DMS79 treated with DMSO at 0.1 percent for 48 hours (cell line): ENCODE measurements at regions not wholly inside any gene's neighbourhood (a gene's known extent, or its start where the extent isn't known, plus 50 kb on each side); places are given as distances from the start of the nearest gene placed in this dataset.

ENCODE experiments used
- DNase-seq: peaks from one replicate; lab custom pipeline; 2025; lab: John Stamatoyannopoulos, UW

DNA sequence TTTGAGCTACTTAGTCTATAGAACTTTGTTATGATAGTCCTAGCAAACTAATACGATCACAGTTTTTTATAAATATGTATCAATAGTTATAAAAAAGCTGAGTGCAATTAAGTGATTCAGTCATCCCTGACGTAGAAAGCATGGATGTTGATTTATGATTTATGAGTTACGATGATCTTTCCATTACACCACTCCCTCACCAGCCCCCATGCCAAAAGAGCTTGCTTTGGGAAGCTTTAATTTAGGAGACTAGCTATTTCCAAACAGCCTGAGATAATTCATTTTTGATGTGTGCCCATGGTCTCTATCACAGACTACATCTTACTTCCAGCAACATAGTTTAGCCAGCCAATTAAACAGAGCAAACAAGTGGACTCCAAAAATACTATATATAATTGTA lies 256.8 kb downstream of the GABRG2 start:
- no peak for DNase-seq

DNA sequence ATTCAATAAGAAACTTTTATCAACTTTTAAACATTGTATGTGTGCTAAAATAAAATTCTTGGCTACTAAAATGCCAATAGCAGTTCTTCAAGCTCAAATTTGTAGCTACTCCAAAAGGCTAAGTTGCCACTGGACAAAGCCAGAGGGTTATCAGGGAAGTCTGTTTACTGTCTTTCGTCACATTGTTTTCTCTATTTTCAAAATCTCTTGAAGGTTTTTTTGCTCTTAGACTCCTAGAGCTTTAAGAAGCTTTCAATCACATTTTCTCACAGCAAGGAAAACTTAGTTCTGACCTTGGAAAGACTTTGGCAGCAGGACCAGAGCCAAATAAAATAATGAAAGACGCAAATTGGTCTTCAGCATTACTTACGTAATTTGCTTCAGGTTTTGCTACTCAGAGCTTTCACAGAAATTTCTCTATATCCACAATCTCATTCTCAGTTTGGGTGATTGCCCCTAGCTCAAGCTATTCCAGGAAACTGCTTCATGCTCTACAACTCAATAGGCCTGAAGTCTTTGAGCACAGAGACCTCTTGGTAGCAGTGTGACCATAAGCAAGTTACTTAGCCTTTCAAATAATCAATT lies 257.7 kb downstream of the GABRG2 start:
- no peak for DNase-seq

DNA sequence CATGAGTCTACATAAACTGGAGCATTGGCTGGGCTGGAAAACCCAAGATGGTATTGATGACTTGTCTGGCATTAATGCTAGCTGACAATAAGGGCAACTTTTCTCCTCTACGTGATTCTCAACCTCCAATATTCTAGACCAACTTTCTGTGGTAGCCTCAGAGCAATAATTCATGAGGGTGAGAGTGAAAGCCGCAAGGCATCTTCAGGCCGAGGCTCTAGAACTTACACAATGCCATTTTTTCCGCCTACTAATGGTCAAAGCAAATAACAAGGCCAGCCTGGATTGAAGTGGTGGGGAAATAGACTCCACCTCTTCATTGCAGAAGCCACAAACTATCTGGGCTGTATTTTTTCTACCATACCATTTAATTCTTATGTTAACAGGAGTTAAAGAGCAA lies 267.4 kb downstream of the GABRG2 start:
- DNase-seq: no peak

DNA sequence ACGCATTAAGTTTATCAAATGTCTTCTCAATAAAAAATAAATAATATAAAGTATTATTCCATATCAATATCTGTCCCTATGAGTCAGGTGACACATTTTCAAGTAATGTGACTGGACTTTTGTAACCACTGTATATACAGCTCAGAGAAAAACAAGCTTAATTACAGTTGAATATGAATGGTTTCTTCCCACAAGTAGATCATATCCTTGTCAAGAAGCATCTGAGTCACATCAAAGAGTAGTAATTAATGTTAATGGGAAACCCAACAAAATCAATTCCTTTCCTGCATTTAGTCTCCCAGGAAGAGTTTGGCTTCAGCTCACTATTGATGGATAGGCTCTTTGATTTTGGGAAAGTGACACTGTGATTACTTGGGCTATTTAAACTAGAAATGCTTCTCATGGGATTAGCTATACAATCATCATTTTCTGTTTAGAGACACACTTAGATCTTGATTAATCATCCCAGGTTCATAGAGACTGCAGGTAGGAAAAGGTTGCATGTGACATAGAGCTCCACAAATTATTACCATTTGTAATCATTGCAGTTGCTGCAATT lies 292.9 kb downstream of the GABRG2 start:
- DNase-seq: no peak

DNA sequence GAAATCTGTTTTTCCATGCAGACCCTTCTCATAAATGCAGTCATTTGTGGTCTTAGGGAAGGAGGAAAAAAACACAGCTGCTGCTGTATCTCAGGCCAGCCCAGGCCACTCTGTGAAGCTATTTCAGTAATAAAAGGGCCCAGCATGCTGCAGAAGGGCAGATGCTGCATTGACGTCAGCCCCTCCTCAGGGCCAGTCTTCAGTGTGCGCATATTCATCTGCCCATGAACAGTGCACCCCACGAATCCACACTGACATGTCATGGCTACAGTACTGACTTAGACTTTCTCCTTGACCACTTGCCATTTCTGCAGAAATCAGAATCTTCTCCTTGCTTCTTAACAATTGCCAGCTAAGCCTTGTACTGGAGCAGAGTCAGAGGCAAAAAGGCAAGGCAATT lies 304.7 kb downstream of the GABRG2 start:
- no peak for DNase-seq

DNA sequence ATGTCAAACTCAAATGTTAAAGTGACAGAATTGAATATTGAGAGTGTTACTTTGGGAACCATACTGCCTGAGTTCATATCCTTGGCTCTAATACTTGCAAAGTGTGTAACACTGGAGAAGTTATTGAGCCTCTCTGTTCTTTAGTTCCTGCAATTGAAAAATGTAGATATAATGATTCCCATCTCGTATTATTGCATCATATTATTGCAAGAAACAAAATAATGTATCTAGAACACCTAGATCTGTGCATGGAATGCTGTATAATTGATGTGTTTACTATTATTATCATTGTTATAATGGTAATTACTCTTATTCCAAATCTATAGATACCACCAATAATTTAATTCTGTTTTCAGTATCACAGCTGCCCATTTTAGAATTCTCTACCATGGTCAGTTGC lies 310.3 kb downstream of the GABRG2 start:
- no peak for DNase-seq

DNA sequence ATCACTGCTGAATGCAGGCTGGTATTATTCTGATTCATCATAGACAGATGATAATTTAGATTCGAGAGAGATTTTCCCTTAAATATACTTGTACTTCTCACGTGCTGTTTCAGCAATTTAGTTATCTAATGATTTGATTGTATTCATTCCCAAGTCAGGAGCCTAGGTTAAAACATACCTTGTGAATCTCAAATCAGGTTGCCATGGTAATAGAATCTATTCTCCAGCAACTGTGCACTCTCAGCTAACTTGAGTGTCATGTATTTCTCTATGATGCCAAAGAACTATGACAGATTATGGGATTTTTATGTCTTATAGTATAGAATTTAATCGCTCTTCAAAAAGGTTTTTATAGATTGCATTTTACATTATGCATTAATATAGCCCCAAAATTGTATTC lies 315.3 kb downstream of the GABRG2 start:
- DNase-seq: no peak

DNA sequence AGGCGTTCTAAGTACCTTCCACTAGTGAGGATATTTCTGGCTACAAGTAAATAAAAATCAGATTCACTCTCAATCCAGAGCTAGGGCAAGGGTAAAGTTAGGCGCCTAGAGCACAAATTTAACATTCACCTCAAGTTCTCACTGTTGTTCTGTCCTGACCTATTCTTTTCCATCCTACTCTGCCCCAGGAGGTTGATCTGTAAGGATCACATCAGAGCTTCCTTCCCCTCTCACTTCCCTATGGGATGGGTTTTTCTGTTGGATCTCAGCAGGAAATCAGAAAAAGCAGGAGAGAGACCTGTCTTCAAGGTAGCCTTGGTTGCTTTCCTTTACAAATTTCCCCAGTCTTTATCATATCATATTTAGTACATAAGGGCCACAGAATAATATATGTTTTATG lies 316.7 kb downstream of the GABRG2 start:
- DNase-seq: no peak

DNA sequence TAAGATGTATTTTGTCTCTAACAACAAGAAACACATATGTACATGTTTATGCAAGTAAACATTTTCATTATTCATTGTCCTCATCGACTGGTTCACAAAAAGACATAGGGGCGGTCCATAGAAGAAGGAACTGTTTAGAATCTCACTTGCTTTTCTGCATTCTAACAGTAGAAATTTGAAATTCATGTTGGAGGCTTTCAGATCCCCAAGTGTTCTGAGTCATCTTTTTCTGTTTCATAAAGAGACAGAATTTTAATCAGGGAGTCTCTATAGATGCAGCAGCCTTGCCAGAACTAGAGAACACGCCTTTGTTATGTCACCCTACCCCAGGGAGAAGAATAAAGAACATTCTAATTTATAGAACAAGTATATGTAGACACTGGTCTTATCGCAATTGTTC lies 324.3 kb downstream of the GABRG2 start:
- no peak for DNase-seq

DNA sequence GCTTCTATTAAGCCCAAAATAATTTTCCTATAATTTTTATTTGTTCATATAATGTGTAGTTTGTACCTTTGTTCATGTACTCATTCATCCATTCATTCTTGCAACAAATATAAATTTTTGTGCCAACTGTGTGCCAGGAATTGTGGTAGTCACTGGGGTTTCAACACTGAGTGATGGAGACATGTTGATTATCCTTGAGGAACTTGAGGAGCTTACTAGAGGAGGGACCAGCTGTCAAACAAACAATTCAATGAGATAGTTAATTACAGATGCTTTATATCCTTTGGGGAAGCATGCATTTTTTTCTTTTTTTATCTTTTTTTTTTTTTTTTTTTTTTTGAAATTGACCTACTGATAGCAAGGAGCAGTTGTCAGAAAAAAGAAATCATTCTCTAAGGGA lies 324.8 kb downstream of the GABRG2 start:
- no peak for DNase-seq

DNA sequence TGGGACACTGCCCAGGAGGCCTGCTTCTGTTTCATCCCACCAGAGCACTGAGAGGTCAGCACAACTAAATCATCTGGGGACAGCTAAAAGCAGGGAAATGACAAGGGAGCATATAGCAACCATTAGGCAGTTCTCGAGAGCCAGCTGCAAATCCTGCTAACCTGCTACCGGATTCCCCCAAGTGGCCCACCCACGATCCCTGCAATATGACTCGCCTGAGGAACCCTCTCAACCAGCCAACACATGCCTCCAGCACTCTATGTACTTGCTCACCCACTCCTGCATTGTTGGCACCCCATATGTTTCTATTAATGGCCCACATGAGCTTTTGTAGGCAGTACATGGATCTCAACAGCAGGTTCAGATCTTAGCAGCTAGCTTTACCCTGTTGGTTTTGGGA lies 326.0 kb downstream of the GABRG2 start:
- DNase-seq: no peak

DNA sequence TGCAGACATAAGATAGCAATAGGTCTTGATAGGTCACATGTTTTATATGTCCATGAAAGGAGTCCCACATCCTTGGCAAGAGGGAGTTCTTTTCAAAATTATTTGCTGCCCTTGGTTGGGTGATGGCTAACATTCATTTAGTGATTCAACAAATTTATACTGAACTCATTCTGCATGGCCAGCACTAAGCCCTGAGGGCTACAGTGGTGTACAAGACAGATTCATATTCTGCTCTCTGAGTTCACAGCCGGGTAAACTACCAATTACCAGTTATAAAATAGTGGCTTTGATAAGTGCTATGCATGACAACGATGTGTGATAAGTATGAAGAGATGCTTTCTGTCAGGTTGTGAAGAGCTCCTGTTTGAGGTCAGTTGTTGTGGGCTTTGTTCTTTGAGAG lies 340.0 kb downstream of the GABRG2 start:
- DNase-seq: no peak

DNA sequence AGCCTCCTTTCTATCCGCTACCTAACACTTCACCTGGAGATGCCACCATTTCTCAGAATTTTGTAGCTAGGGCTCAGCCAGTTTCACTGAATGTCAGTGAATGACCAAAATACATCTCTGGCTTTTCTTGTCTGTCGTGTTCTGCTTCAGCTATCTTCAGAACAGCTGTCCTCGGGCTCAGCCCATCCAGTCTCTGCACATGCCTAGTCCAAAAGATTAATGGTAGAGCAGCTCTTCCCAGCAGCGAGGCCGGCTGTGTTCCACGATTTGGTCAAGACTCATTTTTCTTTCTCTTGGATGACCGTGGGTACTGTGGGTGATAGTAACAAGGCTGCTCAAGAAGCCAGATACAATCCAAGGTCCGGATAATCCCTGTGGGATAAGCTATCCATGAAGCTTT lies 342.8 kb downstream of the GABRG2 start:
- no peak for DNase-seq

DNA sequence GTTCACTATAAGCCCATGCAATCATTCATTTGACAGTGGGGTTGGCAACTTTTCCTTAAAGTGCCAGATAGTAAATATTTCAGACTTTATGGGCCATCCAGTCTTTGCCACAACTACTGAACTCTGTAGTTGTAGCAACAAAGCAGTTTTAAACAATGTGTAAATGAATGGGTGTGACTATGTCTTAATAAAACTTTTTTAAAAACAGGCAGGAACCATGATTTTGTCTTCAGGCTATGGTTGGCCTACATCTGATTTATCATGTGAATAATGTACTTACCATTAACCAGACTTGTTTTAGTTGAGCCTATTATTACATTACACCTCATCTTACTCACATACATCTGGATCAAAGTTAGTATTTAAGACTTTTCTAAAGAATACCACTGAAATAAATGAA lies 361.6 kb downstream of the GABRG2 start:
- DNase-seq: no peak

DNA sequence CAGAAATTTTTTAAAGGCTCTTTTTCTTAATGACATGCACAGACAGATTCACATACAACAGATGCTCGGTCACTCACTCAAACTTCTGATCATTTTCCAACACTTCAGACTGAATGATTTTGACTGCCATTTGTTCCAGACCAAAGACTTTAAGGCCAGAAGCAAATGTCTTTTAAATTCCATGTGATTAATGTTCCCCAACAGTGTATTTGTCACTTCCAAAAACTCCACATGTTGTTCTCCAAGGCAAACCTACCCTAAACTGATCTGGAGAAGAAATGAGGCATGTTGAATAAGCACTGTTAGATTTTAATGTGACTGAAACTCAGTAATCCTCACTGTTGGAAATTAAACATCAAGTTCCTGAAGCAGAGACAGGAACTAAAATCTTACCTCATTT lies 366.7 kb downstream of the GABRG2 start:
- DNase-seq: no peak

DNA sequence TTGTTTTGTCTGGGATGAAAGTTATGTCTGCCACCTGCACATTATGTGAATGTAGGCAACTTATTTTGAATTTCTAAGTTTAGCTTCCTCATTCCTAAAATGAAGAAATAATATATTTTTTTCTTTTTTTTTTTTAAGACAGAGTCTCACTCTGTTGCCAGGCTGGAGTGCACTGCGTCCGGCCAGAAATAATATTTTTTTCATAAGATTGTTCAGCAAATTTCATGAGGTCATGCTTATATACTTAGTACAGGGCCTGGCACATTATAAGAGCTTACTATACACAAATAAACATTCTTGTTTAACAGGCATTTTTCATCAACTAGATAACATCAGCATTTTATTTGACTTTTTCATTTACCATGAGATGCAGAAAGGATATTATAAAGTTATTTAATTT lies 368.5 kb downstream of the GABRG2 start:
- no peak for DNase-seq

DNA sequence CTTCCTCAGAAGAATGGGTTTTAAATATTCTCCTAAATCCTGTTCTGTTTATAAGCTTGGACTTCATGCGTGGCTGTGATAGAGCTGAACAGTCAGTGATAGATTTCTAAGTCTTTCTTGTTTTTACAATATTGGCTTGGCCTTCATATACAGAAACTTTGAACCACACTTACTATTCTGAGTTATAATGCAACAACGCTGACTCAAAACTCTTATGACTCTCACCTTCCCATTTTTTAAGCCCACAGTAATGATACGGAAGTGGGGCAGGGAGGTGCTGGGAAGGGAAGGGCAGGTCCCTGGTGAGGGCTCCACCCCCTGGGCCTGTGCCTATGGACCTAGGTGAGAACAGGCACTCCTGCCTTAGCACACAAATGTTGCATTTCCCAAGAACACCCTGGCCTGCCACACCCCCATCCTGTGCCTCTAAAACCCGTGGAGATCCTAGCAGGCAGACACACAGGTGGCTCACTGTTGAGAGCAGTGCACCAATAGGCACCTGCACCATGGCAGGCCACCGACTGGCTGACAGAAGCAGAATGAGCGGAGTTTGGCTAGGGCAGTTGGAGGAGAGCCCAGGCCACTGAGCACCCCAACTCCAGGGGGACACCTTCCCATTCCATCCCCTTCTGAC lies 376.7 kb downstream of the GABRG2 start:
- no peak for DNase-seq

DNA sequence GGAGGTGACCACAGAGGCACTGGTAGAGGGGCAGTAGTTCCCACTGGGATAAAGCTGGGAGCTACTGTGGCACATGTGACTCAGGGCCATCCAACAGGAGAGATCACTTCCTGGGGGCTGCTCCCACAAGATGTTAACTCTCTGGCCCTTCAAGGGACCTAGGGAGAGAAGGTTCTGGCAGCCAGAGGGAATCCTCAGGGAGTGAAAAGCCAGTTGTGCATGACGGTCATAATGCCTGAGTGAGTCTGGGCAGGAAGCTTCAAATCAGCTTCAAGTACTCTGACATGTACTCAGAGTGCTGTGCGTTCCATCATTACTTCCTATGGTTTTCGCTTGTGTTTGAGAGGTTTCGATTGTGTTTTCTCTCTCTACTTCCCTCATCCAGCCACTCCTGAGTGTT lies 388.5 kb downstream of the GABRG2 start:
- no peak for DNase-seq

DNA sequence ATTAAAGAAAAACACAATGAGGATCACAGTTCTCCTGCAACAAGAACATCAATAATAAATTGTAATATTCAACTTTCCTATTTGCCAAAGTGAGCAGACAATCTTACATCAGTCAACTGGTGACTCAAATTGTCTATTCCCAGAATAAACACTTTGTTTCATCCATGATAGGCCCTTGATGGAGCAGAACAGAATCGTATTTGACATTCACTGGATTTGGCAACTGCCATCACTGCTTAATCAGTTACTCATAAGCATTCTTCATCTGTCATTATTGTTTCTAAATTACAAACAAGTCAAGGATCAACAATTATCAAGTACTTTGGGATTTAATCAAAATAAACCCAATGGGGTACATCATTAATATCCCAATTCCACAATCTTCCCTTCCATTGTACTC lies 398.4 kb downstream of the GABRG2 start:
- no peak for DNase-seq

DNA sequence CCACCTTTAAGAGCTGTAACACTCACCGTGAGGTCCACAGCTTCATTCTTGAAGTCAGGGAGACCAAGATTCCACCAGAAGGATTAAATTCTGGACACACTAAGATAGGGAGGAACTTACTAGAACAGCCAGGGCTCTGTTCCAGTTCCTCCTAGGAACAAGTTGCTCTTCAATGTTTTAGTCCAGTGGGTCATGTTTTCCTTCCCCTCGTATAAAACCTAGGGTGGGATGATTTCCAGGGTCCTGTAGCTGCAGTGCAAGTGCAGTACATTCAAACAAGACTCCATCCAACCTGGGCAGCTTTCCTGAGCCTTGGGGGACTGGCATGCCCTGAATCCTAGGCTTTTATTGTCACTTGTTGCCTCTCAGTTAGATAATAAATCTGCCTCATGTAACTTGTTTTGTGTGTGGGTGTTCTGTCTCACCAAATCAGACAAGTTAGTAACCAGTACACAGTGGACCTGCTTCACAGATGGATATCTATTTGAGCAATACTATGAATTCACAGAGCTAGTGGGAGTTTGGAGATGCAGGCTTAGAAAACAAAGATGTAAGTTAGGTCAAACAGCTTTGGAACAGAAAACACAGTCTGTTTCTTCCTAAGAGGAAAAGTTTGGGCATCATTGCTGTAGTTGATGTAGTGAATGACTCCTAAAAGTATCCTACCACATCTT lies 405.6 kb downstream of the GABRG2 start:
- no peak for DNase-seq

DNA sequence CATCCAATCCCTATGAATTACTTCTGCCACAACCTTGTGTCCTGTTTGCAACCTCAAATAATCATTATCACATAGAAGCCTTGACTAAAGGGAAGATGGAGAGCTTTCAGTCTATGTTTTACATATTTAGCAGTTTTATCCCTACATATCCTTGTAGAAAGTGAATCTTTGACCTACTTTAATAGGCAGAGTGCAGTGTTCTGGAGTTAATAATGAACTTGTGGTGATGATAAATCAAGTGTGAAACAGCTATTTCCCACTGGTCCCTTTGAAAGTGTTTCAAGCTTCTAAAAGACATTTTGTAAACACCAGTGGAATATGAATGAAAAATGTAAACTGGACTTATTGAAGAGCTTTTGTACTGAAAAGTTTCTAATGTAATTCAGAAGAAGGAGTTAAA lies 406.7 kb downstream of the GABRG2 start:
- DNase-seq: no peak

DNA sequence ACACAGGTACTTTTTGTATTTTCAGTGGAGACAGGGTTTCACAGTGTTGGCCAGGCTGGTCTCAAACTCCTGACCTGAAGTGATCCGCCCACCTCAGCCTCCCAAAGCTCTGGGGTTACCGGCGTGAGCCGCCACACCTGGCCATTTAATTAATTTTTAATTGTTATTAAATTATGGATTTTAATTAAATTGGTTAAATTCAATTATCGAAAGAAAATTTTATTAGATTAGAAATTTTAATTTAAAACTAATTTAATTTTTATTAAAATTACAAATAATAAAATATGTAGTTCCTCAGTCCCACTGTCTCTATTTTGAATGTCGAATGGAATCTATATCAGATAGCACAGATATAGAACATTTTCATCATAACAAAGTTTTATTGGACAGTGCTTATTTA lies 416.5 kb downstream of the GABRG2 start:
- no peak for DNase-seq

DNA sequence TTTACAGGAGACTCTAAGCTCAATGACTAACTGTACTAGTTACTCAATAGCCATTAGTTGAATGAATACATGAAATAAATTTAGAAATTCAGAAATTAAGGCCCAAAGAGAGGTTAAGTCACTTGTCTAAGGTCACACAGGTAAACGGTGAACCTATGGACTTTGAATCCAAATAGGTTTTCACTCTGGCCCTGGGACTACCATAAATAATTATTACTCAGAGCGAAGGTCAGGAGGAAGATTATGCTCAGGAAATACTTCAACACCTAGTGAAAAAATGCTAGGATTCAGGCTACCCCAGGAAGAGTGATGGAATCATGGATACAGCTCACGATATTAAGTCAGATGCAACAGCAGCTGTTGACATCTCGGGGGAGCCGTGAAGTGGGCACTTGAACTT lies 417.4 kb downstream of the GABRG2 start:
- no peak for DNase-seq
